HepG2 (cell line): ENCODE measurements at regions not wholly inside any gene's neighbourhood (a gene's known extent, or its start where the extent isn't known, plus 50 kb on each side); places are given as distances from the start of the nearest gene placed in this dataset.
A peak's percentile ranks its signal among the peaks of the same experiment; 100 is the strongest.

Experiments
- DPF2 ChIP-seq: sonication (generic); formaldehyde crosslinking; IDR thresholded peaks from 2 replicates; pipeline ENCODE4 v1.4.0; 2020; ENCODE audit warnings: mild to moderate bottlenecking, low read depth, missing genetic modification reagents, borderline replicate concordance
- GABPB1 ChIP-seq: IDR thresholded peaks from 2 replicates; pipeline ENCODE4 v1.6.1; 2016; ENCODE audit warnings: mild to moderate bottlenecking, missing genetic modification reagents, moderate library complexity, missing compliant biosample characterization
- HNRNPUL1 ChIP-seq: fragments of 200-400 bp; formaldehyde crosslinking; IDR thresholded peaks from 2 replicates; pipeline ENCODE4 v1.6.1; 2017; ENCODE audit warnings: low read depth, mild to moderate bottlenecking, low read length, moderate library complexity
- KMT2B ChIP-seq: IDR thresholded peaks from 2 replicates; pipeline ENCODE4 v1.6.1; 2016; ENCODE audit warnings: missing genetic modification reagents, missing compliant biosample characterization
- MAFF ChIP-seq: IDR thresholded peaks from 2 replicates; pipeline ENCODE4 v1.6.1; 2011; ENCODE audit warnings: low read depth, low read length, improper control_type of control experiment
- NFKB2 ChIP-seq: sonication (generic); formaldehyde crosslinking; IDR thresholded peaks from 2 replicates; pipeline ENCODE4 v1.4.0; 2020; ENCODE audit warnings: missing genetic modification reagents, borderline replicate concordance
- PAF1 ChIP-seq: IDR thresholded peaks from 2 replicates; pipeline ENCODE4 v1.6.1; 2016; ENCODE audit warnings: missing genetic modification reagents, missing compliant biosample characterization
- PHF8 ChIP-seq: sonication (generic); formaldehyde crosslinking; IDR thresholded peaks from 2 replicates; pipeline ENCODE4 v1.5.0; 2020; ENCODE audit warnings: missing genetic modification reagents
- RFX1 ChIP-seq: fragments of 450-650 bp; IDR thresholded peaks from 2 replicates; pipeline ENCODE4 v1.6.1; 2017
- TBX3 ChIP-seq: fragments of 450-650 bp; IDR thresholded peaks from 2 replicates; pipeline ENCODE4 v1.6.1; 2017; ENCODE audit warnings: antibody characterized with exemption, mild to moderate bottlenecking, inconsistent platforms, borderline replicate concordance
- ZIK1 ChIP-seq: sonication (generic); formaldehyde crosslinking; IDR thresholded peaks from 2 replicates; pipeline ENCODE4 v1.5.0; 2020; ENCODE audit warnings: mild to moderate bottlenecking, low read depth, missing genetic modification reagents, borderline replicate concordance
- ZNF124 ChIP-seq: sonication (generic); formaldehyde crosslinking; IDR thresholded peaks from 2 replicates; pipeline ENCODE4 v1.4.0; 2020; ENCODE audit warnings: missing genetic modification reagents
- ZNF33B ChIP-seq: sonication (generic); formaldehyde crosslinking; IDR thresholded peaks from 2 replicates; pipeline ENCODE4 v1.5.1; 2020; ENCODE audit warnings: mild to moderate bottlenecking, missing genetic modification reagents
- ZNF367 ChIP-seq: sonication (generic); formaldehyde crosslinking; IDR thresholded peaks from 2 replicates; pipeline ENCODE4 v1.4.0; 2020; ENCODE audit warnings: missing genetic modification reagents, borderline replicate concordance
- ZNF562 ChIP-seq: sonication (generic); formaldehyde crosslinking; IDR thresholded peaks from 2 replicates; pipeline ENCODE4 v1.8.0; 2022; ENCODE audit warnings: missing genetic modification reagents, borderline replicate concordance
- ZNF761 ChIP-seq: sonication (generic); formaldehyde crosslinking; conservative IDR thresholded peaks from 2 replicates; pipeline ENCODE4 v1.4.0; 2020; ENCODE audit warnings: mild to moderate bottlenecking, missing genetic modification reagents
- ZNF781 ChIP-seq: sonication (generic); formaldehyde crosslinking; IDR thresholded peaks from 2 replicates; pipeline ENCODE4 v1.5.1; 2020; ENCODE audit warnings: borderline replicate concordance, mild to moderate bottlenecking, missing genetic modification reagents; ENCODE audit errors: not compliant biosample characterization
- ZNF816 ChIP-seq: sonication (generic); formaldehyde crosslinking; IDR thresholded peaks from 2 replicates; pipeline ENCODE4 v1.8.0; 2022; ENCODE audit warnings: missing genetic modification reagents, mild to moderate bottlenecking, borderline replicate concordance
- TF ChIP-seq, protein P1 (sequence below): sonication (generic); formaldehyde crosslinking; IDR thresholded peaks from 2 replicates; pipeline ENCODE4 v1.4.0; 2020; ENCODE audit warnings: missing genetic modification reagents, borderline replicate concordance
- TF ChIP-seq, protein P2 (sequence below): sonication (generic); formaldehyde crosslinking; IDR thresholded peaks from 2 replicates; pipeline ENCODE4 v1.4.0; 2020; ENCODE audit warnings: mild to moderate bottlenecking, missing genetic modification reagents
- TF ChIP-seq, protein P3 (sequence below): sonication (generic); formaldehyde crosslinking; IDR thresholded peaks from 2 replicates; pipeline ENCODE4 v1.4.0; 2020; ENCODE audit warnings: missing genetic modification reagents
- TF ChIP-seq, protein P4 (sequence below): sonication (generic); formaldehyde crosslinking; IDR thresholded peaks from 2 replicates; pipeline ENCODE4 v1.8.1; 2022; ENCODE audit warnings: low read depth, mild to moderate bottlenecking, missing genetic modification reagents

DNA sequence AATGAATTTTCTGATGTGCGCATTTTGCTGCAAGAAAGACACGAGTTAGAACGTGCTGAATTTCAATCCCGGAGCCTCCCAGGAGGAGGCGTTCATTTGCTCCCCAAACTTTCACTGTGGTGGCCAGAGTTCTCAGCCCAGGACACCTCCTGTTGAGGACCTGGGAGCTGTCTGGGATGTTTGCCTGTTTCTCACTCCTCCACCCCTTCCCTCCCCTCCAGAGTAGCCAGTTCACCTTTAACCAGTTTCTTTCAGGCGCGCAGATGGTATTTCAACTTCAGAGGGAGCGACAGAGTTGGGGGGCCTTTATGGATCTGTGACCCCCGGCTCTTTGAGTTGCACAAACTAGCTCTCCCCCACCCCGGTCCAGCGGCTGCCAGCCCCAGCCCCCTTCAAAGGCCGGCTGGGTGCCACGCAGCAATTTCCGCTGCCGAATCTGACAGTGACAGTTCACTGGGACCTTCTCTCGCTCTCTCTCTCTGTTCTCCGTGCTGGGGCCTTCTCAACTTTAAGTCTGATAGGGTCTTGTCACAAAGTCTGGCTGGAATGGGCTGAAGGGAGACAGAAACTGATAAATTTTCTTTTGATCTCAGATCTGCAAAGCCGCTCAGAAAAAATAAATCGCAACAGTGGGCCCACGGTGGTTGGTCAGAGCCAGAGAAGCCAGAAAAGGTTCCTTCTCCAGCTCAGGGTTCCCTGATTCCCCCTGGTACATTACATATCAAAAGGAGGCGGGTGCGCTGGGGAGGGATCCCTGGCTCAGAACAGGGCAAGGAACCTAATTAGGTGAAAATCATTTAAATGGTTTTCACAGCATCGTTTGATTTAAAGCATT lies 100.0 kb upstream of the STX18 start (continued):
- TF ChIP-seq, protein P1, sequence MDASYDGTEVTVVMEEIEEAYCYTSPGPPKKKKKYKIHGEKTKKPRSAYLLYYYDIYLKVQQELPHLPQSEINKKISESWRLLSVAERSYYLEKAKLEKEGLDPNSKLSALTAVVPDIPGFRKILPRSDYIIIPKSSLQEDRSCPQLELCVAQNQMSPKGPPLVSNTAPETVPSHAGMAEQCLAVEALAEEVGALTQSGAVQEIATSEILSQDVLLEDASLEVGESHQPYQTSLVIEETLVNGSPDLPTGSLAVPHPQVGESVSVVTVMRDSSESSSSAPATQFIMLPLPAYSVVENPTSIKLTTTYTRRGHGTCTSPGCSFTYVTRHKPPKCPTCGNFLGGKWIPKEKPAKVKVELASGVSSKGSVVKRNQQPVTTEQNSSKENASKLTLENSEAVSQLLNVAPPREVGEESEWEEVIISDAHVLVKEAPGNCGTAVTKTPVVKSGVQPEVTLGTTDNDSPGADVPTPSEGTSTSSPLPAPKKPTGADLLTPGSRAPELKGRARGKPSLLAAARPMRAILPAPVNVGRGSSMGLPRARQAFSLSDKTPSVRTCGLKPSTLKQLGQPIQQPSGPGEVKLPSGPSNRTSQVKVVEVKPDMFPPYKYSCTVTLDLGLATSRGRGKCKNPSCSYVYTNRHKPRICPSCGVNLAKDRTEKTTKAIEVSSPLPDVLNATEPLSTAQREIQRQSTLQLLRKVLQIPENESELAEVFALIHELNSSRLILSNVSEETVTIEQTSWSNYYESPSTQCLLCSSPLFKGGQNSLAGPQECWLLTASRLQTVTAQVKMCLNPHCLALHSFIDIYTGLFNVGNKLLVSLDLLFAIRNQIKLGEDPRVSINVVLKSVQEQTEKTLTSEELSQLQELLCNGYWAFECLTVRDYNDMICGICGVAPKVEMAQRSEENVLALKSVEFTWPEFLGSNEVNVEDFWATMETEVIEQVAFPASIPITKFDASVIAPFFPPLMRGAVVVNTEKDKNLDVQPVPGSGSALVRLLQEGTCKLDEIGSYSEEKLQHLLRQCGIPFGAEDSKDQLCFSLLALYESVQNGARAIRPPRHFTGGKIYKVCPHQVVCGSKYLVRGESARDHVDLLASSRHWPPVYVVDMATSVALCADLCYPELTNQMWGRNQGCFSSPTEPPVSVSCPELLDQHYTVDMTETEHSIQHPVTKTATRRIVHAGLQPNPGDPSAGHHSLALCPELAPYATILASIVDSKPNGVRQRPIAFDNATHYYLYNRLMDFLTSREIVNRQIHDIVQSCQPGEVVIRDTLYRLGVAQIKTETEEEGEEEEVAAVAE (CRISPR knock-in tag): no peak
- TF ChIP-seq, protein P2, sequence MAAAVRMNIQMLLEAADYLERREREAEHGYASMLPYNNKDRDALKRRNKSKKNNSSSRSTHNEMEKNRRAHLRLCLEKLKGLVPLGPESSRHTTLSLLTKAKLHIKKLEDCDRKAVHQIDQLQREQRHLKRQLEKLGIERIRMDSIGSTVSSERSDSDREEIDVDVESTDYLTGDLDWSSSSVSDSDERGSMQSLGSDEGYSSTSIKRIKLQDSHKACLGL (CRISPR knock-in tag): no peak
- TF ChIP-seq PHF8 (CRISPR knock-in tag) (peak; percentile 19; the same call in 1 of the 2 replicates), PAF1 (CRISPR knock-in tag) (no peak), ZNF781 (no peak), ZNF816 (CRISPR knock-in tag) (no peak), RFX1 (no peak), DPF2 (CRISPR knock-in tag) (no peak), GABPB1 (CRISPR knock-in tag) (peak; percentile 25; the same call in 1 of the 2 replicates), KMT2B (CRISPR knock-in tag) (no peak), ZNF761 (CRISPR knock-in tag) (no peak), ZNF562 (CRISPR knock-in tag) (no peak), HNRNPUL1 (no peak), MAFF (no peak), ZIK1 (CRISPR knock-in tag) (no peak), TBX3 (no peak), ZNF124 (no peak), ZNF33B (CRISPR knock-in tag) (no peak), NFKB2 (CRISPR knock-in tag) (no peak), ZNF367 (CRISPR knock-in tag) (no peak)
- TF ChIP-seq, protein P3, sequence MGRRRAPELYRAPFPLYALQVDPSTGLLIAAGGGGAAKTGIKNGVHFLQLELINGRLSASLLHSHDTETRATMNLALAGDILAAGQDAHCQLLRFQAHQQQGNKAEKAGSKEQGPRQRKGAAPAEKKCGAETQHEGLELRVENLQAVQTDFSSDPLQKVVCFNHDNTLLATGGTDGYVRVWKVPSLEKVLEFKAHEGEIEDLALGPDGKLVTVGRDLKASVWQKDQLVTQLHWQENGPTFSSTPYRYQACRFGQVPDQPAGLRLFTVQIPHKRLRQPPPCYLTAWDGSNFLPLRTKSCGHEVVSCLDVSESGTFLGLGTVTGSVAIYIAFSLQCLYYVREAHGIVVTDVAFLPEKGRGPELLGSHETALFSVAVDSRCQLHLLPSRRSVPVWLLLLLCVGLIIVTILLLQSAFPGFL (CRISPR knock-in tag): no peak
- TF ChIP-seq, protein P4, sequence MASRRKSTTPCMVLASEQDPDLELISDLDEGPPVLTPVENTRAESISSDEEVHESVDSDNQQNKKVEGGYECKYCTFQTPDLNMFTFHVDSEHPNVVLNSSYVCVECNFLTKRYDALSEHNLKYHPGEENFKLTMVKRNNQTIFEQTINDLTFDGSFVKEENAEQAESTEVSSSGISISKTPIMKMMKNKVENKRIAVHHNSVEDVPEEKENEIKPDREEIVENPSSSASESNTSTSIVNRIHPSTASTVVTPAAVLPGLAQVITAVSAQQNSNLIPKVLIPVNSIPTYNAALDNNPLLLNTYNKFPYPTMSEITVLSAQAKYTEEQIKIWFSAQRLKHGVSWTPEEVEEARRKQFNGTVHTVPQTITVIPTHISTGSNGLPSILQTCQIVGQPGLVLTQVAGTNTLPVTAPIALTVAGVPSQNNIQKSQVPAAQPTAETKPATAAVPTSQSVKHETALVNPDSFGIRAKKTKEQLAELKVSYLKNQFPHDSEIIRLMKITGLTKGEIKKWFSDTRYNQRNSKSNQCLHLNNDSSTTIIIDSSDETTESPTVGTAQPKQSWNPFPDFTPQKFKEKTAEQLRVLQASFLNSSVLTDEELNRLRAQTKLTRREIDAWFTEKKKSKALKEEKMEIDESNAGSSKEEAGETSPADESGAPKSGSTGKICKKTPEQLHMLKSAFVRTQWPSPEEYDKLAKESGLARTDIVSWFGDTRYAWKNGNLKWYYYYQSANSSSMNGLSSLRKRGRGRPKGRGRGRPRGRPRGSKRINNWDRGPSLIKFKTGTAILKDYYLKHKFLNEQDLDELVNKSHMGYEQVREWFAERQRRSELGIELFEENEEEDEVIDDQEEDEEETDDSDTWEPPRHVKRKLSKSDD (CRISPR knock-in tag): no peak
